ENCODE measurements at regions not wholly inside any gene's neighbourhood (a gene's known extent, or its start where the extent isn't known, plus 50 kb on each side); places are given as distances from the start of the nearest gene placed in this dataset.

- TF ChIP-seq SUZ12 (IDR thresholded peaks at IDR 0.05; ENCODE audit: unreplicated experiment) (no peak), MEF2A (IDR thresholded peaks at IDR 0.05; ENCODE audit: insufficient read depth, low read depth, low read length) (no peak)
- TF ChIP-seq, protein P1, sequence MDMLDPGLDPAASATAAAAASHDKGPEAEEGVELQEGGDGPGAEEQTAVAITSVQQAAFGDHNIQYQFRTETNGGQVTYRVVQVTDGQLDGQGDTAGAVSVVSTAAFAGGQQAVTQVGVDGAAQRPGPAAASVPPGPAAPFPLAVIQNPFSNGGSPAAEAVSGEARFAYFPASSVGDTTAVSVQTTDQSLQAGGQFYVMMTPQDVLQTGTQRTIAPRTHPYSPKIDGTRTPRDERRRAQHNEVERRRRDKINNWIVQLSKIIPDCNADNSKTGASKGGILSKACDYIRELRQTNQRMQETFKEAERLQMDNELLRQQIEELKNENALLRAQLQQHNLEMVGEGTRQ (IDR thresholded peaks at IDR 0.05; ENCODE audit: borderline replicate concordance, low read depth, low read length) = no peak
Measured at GRCh38 chr4:129346734-129347133, 250.8 kb downstream of the C4orf33 start.

Data from GM12878 (cell line).